ENCODE measurements at regions not wholly inside any gene's neighbourhood (a gene's known extent, or its start where the extent isn't known, plus 50 kb on each side); places are given as distances from the start of the nearest gene placed in this dataset.

DNA sequence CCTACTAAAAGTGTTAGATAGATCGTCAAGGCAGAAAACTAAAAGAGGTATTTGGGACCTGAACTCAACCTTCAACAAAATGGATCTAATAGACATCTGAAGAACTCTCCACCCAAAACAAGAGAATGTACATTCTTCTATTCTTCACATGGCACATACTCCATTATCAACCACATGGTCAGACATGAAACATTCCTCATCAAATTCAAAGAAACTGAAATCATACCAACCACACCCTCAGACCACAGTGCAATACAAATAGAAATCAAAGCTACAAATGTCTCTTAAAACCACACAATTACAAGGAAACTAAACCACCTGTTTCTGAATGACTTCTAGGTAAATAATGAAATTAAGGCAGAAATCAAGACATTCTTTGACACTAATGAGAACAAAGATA lies 984.1 kb upstream of the GBE1 start:
- Histone ChIP-seq H2AFZ (no peak overlapping the region), H3K27ac (no peak overlapping the region), H3K9me3 (ENCODE audit: control insufficient read depth, low read length) (no peaks in the 10 kb centered on the region), H3K36me3 (ENCODE audit: control insufficient read depth, insufficient read depth, low read length) (no peaks in the 10 kb centered on the region), H3K9ac (no peak overlapping the region), H3K4me1 (no peaks in the 10 kb centered on the region), H3K4me2 (ENCODE audit: low read length) (no peak overlapping the region), H3K27me3 (ENCODE audit: control insufficient read depth, insufficient read depth, low read length) (no peaks in the 10 kb centered on the region), H3K4me3 (ENCODE audit: low read depth, low read length) (no peak overlapping the region), H3K79me2 (no peaks in the 10 kb centered on the region)
- TF ChIP-seq, protein P1, sequence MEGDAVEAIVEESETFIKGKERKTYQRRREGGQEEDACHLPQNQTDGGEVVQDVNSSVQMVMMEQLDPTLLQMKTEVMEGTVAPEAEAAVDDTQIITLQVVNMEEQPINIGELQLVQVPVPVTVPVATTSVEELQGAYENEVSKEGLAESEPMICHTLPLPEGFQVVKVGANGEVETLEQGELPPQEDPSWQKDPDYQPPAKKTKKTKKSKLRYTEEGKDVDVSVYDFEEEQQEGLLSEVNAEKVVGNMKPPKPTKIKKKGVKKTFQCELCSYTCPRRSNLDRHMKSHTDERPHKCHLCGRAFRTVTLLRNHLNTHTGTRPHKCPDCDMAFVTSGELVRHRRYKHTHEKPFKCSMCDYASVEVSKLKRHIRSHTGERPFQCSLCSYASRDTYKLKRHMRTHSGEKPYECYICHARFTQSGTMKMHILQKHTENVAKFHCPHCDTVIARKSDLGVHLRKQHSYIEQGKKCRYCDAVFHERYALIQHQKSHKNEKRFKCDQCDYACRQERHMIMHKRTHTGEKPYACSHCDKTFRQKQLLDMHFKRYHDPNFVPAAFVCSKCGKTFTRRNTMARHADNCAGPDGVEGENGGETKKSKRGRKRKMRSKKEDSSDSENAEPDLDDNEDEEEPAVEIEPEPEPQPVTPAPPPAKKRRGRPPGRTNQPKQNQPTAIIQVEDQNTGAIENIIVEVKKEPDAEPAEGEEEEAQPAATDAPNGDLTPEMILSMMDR (IDR thresholded peaks at IDR 0.05), result no peak

DNA sequence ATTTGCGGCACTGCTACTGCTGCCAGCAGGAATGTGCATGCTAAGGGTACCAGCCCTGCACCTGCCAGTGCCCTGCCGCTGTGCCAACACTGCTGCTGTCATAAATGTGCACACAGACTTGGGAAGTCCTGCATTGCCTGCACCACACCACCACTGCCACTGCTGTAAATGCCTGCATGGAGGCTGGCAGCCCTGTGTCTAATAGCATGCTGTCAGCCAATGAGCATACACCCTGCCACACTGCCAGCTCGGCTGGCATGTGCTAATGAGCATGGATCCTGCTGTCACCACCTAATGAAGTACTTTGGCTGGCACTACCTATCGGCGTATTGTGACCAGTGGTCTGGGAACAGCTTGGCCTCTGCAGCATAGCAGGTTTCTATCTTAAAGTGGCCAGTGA lies 981.8 kb upstream of the GBE1 start:
- TF ChIP-seq, protein P1 (IDR thresholded peaks at IDR 0.05), result no peak
- no peaks in the 10 kb centered on the region for H3K4me1 ChIP-seq
- no peaks in the 10 kb centered on the region for H3K79me2 ChIP-seq
- H3K4me2 ChIP-seq (ENCODE audit: low read length), result no peak overlapping the region
- no peak overlapping the region for H2AFZ ChIP-seq
- no peaks in the 10 kb centered on the region for H3K36me3 ChIP-seq (ENCODE audit: control insufficient read depth, insufficient read depth, low read length)
- H3K9me3 ChIP-seq (ENCODE audit: control insufficient read depth, low read length), result no peaks in the 10 kb centered on the region
- H3K4me3 ChIP-seq (ENCODE audit: low read depth, low read length), result no peak overlapping the region
- no peak overlapping the region for H3K27ac ChIP-seq
- H3K9ac ChIP-seq, result no peak overlapping the region
- no peaks in the 10 kb centered on the region for H3K27me3 ChIP-seq (ENCODE audit: control insufficient read depth, insufficient read depth, low read length)

DNA sequence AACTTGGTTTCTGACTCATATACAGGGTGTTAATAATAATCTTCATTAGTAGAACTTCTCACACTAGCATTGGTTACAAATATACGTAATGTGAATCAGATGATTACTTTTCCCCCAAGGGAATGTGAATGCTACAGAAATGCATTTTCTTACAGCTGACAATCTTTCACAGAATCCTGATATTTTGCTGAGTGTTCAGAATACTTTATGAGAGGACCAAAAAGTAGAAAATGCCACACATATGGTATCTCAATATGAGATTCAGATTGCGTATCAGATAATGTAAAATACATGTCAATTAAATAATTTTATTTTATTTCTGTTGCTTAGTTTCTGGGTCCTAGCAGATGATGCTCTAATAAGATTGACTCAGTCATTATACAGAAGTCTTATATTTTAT lies 979.9 kb upstream of the GBE1 start:
- Histone ChIP-seq H3K4me3 (ENCODE audit: low read depth, low read length) (no peak overlapping the region), H3K4me1 (no peaks in the 10 kb centered on the region), H3K9me3 (ENCODE audit: control insufficient read depth, low read length) (no peaks in the 10 kb centered on the region), H3K36me3 (ENCODE audit: control insufficient read depth, insufficient read depth, low read length) (no peaks in the 10 kb centered on the region), H3K79me2 (no peaks in the 10 kb centered on the region), H3K27me3 (ENCODE audit: control insufficient read depth, insufficient read depth, low read length) (no peaks in the 10 kb centered on the region), H3K4me2 (ENCODE audit: low read length) (no peak overlapping the region), H3K27ac (no peak overlapping the region), H3K9ac (no peak overlapping the region), H2AFZ (no peak overlapping the region)
- TF ChIP-seq, protein P1 (IDR thresholded peaks at IDR 0.05), result no peak

DNA sequence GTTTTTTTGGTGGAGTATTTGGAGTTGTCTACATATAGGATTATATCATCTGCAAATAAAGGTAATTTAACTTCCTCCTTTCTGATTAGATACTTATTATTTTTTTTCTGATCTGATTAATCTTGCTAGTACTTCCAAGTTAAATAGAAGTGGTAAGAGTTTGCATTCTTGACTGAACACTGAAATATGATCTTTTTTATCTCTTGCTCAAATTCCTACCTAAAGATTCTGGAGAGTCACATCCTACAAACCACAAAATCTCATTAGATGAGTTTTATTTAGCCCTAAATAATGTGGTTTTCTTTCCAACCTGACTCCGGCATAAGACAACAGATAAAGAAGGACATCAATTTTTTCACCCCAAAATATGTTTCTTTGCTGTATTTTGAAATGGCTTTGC lies 977.9 kb upstream of the GBE1 start:
- Histone ChIP-seq H3K4me3 (ENCODE audit: low read depth, low read length) (no peak overlapping the region), H3K9me3 (ENCODE audit: control insufficient read depth, low read length) (no peaks in the 10 kb centered on the region), H2AFZ (no peak overlapping the region), H3K79me2 (no peaks in the 10 kb centered on the region), H3K27ac (no peak overlapping the region), H3K27me3 (ENCODE audit: control insufficient read depth, insufficient read depth, low read length) (no peaks in the 10 kb centered on the region), H3K4me2 (ENCODE audit: low read length) (no peak overlapping the region), H3K36me3 (ENCODE audit: control insufficient read depth, insufficient read depth, low read length) (no peaks in the 10 kb centered on the region), H3K9ac (no peak overlapping the region), H3K4me1 (no peaks in the 10 kb centered on the region)
- TF ChIP-seq, protein P1 (IDR thresholded peaks at IDR 0.05), result no peak

DNA sequence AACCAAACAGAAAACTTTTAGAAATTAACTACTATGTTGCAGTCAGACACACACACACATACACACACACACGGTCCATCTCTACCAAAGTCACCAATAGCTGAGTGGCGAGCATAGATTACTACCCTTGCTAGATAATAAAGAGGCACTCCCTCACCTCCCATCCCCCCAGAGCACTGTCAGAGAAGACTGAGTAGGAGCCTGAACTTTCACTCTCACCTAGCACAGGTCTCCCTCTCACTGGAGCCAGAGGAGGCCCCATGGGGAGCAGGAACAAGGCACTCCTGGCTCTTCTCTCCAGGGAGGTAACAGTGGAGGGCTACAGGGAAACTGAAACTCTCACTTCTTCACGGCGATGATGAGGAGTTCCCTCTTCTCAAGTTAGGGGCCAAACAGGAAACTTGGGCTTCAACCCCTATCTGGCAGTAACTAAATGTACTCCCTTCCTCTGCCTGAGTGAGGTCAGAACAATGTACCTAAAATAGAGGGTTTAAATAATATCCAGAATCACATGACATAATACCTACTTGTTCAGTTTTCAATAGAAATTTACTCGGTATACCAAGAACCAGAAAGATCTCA lies 975.3 kb upstream of the GBE1 start:
- Histone ChIP-seq H3K9me3 (ENCODE audit: control insufficient read depth, low read length) (no peaks in the 10 kb centered on the region), H3K27me3 (ENCODE audit: control insufficient read depth, insufficient read depth, low read length) (no peaks in the 10 kb centered on the region), H3K36me3 (ENCODE audit: control insufficient read depth, insufficient read depth, low read length) (no peaks in the 10 kb centered on the region), H3K4me3 (ENCODE audit: low read depth, low read length) (no peak overlapping the region), H2AFZ (no peak overlapping the region), H3K9ac (no peak overlapping the region), H3K27ac (no peak overlapping the region), H3K79me2 (no peaks in the 10 kb centered on the region), H3K4me1 (no peaks in the 10 kb centered on the region), H3K4me2 (ENCODE audit: low read length) (no peak overlapping the region)
- TF ChIP-seq, protein P1 (IDR thresholded peaks at IDR 0.05), result no peak
